ENCODE measurements at regions not wholly inside any gene's neighbourhood (a gene's known extent, or its start where the extent isn't known, plus 50 kb on each side); places are given as distances from the start of the nearest gene placed in this dataset.

- no peak for DNase-seq (ENCODE audit: low spot score)
Measured at GRCh38 chr2:189267925-189268579, 88.5 kb upstream of the COL5A2 start.

- DNase-seq (ENCODE audit: low spot score): no peak
Measured at GRCh38 chr2:189268763-189269162, 89.2 kb upstream of the COL5A2 start.

- no peak for DNase-seq (ENCODE audit: low spot score)
Measured at GRCh38 chr2:189273734-189274133, 94.2 kb upstream of the COL5A2 start.

GRCh38 chr2:189274361-189274760 lies 94.8 kb upstream of the COL5A2 start:
- no peak for DNase-seq (ENCODE audit: low spot score)

DNA sequence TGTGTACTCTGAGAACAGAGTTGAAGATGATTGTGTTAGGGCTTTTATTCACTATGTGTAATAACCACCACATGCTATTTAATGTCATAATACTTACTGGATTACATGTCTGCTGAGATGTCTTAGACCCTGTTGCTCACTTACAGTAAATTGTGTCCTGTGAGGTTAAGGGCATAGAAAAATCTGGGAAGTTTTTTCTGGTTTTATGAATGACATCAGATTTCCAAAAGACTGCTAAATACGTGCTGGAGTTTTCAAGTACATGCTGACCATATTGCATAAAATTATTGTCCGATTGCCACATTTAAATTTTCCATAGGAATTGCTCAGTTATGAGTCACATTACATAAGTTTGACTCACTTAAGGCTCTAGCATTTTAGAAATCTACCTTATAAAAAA lies 96.7 kb upstream of the COL5A2 start:
- DNase-seq (ENCODE audit: low spot score): no peak

- DNase-seq (ENCODE audit: low spot score): no peak
Measured at GRCh38 chr2:189281201-189281600, 101.6 kb upstream of the COL5A2 start.

- DNase-seq (ENCODE audit: low spot score): no peak
Measured at GRCh38 chr2:189285349-189285748, 105.8 kb upstream of the COL5A2 start.

- no peak for DNase-seq (ENCODE audit: low spot score)
Measured at GRCh38 chr2:189285962-189286645, 106.5 kb upstream of the COL5A2 start.

GRCh38 chr2:189287363-189287762 lies 107.8 kb upstream of the COL5A2 start:
- DNase-seq (ENCODE audit: low spot score): no peak

- peak; percentile 39 for DNase-seq (ENCODE audit: low spot score)
Measured at GRCh38 chr2:189287982-189288521, 108.5 kb upstream of the COL5A2 start.

DNA sequence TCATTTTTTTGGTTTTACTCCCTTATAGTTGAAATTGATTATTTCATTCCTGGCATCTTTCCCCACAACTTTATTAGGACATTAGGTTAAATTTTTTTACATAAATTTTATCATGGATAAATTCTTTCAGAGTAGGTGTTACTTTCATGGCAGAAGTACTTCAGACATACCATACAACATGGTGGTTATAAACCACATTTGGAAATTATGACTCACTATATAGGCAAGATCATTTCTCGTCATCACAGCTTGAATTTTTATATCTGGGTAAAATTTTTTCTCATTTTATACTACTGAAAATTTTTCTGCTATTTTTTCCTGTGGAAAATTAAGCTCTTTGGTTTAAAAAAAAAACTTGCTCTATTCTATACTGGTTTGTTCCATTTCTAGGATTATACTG lies 111.9 kb upstream of the COL5A2 start:
- DNase-seq (ENCODE audit: low spot score): no peak

- DNase-seq (ENCODE audit: low spot score): no peak
Measured at GRCh38 chr2:189293164-189293563, 113.6 kb upstream of the COL5A2 start.

GRCh38 chr2:189297446-189297845 lies 117.9 kb upstream of the COL5A2 start:
- no peak for DNase-seq (ENCODE audit: low spot score)

- peak; percentile 35 for DNase-seq (ENCODE audit: low spot score)
Measured at GRCh38 chr2:189298038-189298437, 118.5 kb upstream of the COL5A2 start.

DNA sequence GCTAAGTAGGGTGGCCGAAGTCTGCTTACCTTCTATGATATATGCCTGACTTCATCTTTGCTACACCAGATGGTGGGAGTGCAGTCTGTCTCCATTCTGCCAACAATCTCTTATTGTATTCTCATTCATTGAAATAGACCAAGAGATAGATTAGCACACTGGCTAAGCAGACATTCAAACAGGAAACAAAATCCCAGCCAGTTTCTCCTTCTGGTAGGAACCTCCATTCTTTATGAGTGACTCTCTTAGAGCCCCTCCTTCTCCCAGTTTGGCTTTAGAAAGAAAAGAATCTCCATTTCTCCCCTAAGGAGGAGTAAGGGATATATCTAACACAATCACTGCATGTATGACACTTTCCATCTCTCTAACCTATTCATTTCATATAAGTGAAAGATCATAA lies 118.9 kb upstream of the COL5A2 start:
- no peak for DNase-seq (ENCODE audit: low spot score)

- DNase-seq (ENCODE audit: low spot score): no peak
Measured at GRCh38 chr2:189299974-189300373, 120.4 kb upstream of the COL5A2 start.

GRCh38 chr2:189300916-189301315 lies 121.4 kb upstream of the COL5A2 start:
- DNase-seq (ENCODE audit: low spot score): no peak

DNA sequence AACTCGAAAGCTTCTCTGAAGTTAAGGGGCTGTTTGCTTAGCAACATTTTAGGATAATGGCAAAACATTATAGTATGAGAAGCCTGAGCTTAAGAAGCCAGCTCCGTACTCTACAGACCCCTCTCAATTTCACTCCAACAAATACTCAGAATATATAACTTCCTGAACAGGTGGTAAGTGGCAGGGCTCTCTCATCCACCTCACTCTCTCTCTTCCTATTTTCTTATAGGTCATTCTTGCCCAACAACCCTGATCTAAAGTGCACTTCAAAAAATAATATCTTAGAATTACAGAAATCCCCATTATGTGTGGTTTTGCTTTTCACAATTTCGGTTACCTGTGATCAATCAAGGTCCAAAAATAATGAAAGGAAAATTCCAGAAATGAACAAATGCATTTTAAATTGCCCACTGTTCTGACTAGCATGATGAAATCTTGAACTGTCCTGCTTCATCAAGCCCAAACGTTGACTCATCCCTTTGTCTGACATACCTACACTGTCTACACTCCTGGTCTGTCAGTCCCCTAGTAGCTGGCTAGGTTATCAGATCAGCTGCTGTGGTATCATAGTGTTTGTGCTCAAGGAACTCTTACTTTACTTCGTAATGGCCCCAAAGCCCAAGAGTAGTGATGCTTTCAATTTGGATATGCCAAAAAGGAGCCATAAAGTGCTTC lies 122.8 kb upstream of the COL5A2 start:
- no peak for DNase-seq (ENCODE audit: low spot score)

- no peak for DNase-seq (ENCODE audit: low spot score)
Measured at GRCh38 chr2:189304360-189304759, 124.8 kb upstream of the COL5A2 start.

DNA sequence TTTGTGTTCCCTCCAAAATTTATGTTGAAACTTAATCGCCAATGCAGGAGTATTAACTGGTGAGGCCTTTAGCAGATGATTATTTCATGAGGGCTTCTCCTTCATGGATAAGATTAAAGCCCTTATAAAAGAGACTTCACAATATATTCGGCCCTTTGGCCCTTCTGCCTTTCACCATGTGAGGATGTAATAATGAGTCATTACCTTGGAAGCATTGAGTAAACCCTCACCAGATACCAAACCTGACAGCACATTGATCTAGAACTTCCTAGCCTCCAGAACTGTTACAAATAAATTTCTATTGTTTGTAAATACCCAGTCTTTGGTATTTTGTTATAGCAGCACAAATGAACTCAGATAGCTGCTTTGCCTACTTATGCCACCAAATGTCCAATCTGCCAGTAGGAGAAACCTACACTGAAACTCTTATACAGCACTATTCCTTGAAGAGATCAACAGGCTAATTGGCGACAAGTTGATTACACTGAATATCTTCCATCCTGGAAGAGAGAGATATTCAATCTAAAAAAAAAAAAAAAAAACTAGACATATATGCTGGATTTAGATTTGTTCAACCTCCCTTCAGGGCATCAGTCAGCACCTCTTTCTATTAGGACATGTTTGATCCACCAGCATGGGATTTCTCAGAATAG lies 125.9 kb upstream of the COL5A2 start:
- DNase-seq (ENCODE audit: low spot score): no peak

DNA sequence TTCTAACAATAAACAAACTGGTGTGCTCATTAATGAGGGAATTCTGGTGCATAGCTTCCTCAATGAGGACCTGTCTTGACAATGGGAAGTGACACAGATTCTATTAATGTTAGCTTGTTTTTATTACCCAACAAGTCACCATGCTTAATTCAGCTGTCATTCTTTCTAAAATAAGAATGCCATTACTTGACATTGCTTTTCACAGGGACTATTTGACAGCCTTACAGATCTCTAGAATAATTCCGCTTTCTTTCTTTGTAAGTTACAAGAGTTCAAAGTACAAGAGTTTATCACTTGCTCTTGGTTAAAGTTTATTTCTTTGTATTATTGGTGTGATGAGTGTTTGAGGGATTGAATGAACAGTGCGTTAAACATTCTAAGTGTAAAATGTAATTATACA lies 127.0 kb upstream of the COL5A2 start:
- no peak for DNase-seq (ENCODE audit: low spot score)

GRCh38 chr2:189308056-189308790 lies 128.7 kb upstream of the COL5A2 start:
- no peak for DNase-seq (ENCODE audit: low spot score)

Measured in pons (tissue), 1 donor.